ENCODE measurements at regions not wholly inside any gene's neighbourhood (a gene's known extent, or its start where the extent isn't known, plus 50 kb on each side); places are given as distances from the start of the nearest gene placed in this dataset.

DNA sequence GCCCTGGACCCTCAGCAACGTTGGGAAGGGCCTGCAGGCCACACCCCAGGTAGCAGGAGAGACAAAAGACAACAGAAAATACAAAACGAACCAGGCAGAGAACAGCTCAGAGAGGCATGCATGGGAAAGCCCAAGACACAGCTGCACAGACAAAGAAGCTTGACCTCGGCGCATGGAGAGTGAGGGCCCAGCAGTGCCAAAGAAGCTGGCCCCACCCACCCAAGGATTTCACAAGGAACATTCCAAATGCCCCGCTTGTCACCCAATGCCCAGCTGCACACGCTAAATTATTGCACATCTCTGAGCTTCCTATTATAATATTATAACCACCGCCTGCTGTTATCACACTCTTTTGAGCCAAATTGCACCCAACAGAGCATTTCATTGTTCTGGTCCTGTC, 147.7 kb upstream of the TBL1X start:
- TF ChIP-seq EZH2 (IDR thresholded peaks at IDR 0.05; ENCODE audit: borderline replicate concordance, low read length), result no peak
- TF ChIP-seq, protein P1, sequence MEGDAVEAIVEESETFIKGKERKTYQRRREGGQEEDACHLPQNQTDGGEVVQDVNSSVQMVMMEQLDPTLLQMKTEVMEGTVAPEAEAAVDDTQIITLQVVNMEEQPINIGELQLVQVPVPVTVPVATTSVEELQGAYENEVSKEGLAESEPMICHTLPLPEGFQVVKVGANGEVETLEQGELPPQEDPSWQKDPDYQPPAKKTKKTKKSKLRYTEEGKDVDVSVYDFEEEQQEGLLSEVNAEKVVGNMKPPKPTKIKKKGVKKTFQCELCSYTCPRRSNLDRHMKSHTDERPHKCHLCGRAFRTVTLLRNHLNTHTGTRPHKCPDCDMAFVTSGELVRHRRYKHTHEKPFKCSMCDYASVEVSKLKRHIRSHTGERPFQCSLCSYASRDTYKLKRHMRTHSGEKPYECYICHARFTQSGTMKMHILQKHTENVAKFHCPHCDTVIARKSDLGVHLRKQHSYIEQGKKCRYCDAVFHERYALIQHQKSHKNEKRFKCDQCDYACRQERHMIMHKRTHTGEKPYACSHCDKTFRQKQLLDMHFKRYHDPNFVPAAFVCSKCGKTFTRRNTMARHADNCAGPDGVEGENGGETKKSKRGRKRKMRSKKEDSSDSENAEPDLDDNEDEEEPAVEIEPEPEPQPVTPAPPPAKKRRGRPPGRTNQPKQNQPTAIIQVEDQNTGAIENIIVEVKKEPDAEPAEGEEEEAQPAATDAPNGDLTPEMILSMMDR (IDR thresholded peaks at IDR 0.05; ENCODE audit: low read length), result no peak

All from OCI-LY1 (cell line).